ENCODE measurements at regions not wholly inside any gene's neighbourhood (a gene's known extent, or its start where the extent isn't known, plus 50 kb on each side); places are given as distances from the start of the nearest gene placed in this dataset.
"Not testable (repeated sequence)": the region's sequence is repeated elsewhere in the genome, so short reads cannot be mapped to it uniquely, and the experiment has no call there.

DNA sequence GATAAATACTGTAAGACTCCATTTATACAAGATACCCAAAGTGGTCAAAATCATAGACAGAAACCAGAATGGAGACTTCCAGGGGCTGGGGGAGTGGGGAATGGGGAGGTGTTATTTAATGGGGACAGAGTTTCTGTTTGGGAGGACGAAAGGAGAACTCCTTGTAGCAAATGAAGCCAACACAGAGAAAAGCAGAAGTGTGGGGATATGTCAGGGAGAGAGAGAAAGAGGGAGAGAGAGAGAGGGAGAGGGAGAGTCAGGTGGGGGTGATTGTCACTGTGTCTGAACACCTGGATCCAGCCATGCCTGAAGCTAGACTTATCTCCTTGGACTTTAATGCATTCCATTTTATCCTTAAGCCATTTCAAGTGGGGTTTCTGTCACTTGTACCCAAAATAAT lies 234.7 kb downstream of the BCL11B start:
- TF ChIP-seq SPI1 (IDR thresholded peaks at IDR 0.05; ENCODE audit: borderline replicate concordance, low read depth), result peak; percentile 75
- not testable (repeated sequence) for H3K4me3 ChIP-seq (replicated peaks; ENCODE audit: insufficient read depth, low read length); H3K27me3 ChIP-seq (ENCODE audit: insufficient read depth, poor library complexity, severe bottlenecking)
- peak overlapping the region; percentile 86 for H3K27ac ChIP-seq (replicated peaks)
- DNase-seq (ENCODE audit: low read depth in 1 of 2, low spot score in 1 of 2), result peak in 1 of 2 experiments; percentile 54

DNA sequence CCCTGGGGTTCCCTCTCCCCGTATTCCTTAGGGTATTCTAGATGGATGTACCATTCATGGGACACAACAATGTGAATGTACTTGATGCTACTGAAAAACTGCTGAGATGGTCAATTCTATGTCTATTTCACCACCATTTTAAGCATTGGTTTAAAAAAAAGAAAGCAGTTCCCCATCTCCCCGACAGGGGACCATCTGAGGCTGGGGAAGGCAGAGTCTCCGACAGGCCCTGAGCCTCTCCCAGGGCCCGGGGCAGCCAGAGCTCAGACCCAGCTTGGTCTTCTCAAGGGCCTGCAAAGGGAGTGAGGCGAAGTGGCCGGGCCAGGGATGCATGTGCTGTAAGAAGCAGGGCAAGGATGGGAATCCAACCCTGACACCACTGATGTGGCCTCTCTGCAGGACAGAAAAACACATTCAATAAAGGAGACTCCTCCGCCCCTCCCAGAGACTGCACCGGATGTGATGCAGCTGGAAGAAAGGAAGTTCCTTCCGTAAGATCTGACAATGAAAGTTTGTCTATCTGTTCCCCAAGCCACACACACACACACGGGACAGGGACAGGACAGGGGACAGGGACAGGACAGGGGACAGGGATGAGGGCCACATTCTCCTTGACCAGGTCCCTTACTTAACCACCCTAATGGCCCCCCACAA lies 234.1 kb downstream of the BCL11B start:
- peak; percentile 14 to 46 for DNase-seq (ENCODE audit: low read depth in 1 of 2, low spot score in 1 of 2)
- TF ChIP-seq SPI1 (IDR thresholded peaks at IDR 0.05; ENCODE audit: borderline replicate concordance, low read depth) (no peak), POLR2AphosphoS5 (IDR thresholded peaks at IDR 0.05; ENCODE audit: low read depth) (no peak), GABPA (IDR thresholded peaks at IDR 0.05; ENCODE audit: low read depth) (peak; percentile 42; the same call in 1 of the 2 replicates)
- TF ChIP-seq, protein P1, sequence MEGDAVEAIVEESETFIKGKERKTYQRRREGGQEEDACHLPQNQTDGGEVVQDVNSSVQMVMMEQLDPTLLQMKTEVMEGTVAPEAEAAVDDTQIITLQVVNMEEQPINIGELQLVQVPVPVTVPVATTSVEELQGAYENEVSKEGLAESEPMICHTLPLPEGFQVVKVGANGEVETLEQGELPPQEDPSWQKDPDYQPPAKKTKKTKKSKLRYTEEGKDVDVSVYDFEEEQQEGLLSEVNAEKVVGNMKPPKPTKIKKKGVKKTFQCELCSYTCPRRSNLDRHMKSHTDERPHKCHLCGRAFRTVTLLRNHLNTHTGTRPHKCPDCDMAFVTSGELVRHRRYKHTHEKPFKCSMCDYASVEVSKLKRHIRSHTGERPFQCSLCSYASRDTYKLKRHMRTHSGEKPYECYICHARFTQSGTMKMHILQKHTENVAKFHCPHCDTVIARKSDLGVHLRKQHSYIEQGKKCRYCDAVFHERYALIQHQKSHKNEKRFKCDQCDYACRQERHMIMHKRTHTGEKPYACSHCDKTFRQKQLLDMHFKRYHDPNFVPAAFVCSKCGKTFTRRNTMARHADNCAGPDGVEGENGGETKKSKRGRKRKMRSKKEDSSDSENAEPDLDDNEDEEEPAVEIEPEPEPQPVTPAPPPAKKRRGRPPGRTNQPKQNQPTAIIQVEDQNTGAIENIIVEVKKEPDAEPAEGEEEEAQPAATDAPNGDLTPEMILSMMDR (IDR thresholded peaks at IDR 0.05; ENCODE audit: insufficient read depth, low read length), result no peak
- TF ChIP-seq, protein P2, sequence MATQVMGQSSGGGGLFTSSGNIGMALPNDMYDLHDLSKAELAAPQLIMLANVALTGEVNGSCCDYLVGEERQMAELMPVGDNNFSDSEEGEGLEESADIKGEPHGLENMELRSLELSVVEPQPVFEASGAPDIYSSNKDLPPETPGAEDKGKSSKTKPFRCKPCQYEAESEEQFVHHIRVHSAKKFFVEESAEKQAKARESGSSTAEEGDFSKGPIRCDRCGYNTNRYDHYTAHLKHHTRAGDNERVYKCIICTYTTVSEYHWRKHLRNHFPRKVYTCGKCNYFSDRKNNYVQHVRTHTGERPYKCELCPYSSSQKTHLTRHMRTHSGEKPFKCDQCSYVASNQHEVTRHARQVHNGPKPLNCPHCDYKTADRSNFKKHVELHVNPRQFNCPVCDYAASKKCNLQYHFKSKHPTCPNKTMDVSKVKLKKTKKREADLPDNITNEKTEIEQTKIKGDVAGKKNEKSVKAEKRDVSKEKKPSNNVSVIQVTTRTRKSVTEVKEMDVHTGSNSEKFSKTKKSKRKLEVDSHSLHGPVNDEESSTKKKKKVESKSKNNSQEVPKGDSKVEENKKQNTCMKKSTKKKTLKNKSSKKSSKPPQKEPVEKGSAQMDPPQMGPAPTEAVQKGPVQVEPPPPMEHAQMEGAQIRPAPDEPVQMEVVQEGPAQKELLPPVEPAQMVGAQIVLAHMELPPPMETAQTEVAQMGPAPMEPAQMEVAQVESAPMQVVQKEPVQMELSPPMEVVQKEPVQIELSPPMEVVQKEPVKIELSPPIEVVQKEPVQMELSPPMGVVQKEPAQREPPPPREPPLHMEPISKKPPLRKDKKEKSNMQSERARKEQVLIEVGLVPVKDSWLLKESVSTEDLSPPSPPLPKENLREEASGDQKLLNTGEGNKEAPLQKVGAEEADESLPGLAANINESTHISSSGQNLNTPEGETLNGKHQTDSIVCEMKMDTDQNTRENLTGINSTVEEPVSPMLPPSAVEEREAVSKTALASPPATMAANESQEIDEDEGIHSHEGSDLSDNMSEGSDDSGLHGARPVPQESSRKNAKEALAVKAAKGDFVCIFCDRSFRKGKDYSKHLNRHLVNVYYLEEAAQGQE (IDR thresholded peaks at IDR 0.05; ENCODE audit: insufficient replicate concordance, low read depth), result no peak

DNA sequence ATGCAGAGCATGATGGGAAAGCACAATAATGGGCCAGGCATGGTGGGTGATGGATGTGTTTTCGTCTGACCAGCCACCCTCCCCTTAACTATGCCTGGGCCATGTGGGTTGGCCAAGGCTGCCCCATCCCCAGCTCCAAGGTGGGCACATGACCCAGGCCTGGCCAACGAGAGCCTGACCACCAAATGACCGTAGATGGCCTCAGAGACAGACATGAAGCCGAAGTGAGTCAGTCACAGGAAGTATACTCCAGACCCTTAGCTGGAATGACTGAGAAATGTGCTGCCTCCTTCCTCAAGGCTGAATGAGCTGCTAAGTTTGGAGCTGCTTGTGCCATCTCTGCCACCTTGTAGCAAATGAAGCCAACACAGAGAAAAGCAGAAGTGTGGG lies 233.6 kb downstream of the BCL11B start:
- peak; percentile 30 to 42 for DNase-seq (ENCODE audit: low read depth in 1 of 2, low spot score in 1 of 2)
- Histone ChIP-seq H3K27me3 (ENCODE audit: insufficient read depth, poor library complexity, severe bottlenecking) (no peaks in the 10 kb centered on the region), H3K4me3 (replicated peaks; ENCODE audit: insufficient read depth, low read length) (no peak overlapping the region), H3K27ac (replicated peaks) (peak overlapping the region; percentile 86)
- TF ChIP-seq, protein P1 (IDR thresholded peaks at IDR 0.05; ENCODE audit: insufficient read depth, low read length), result no peak
- peak; percentile 46; the same call in 1 of the 2 replicates for TF ChIP-seq SPI1 (IDR thresholded peaks at IDR 0.05; ENCODE audit: borderline replicate concordance, low read depth)
- TF ChIP-seq, protein P2 (IDR thresholded peaks at IDR 0.05; ENCODE audit: insufficient replicate concordance, low read depth), result no peak
- no peak for TF ChIP-seq POLR2AphosphoS5 (IDR thresholded peaks at IDR 0.05; ENCODE audit: low read depth)

More for the DNA sequence above, 234.1 kb downstream of the BCL11B start:
- Histone ChIP-seq H3K27ac (replicated peaks) (peak overlapping the region; percentile 86), H3K27me3 (ENCODE audit: insufficient read depth, poor library complexity, severe bottlenecking) (no peaks in the 10 kb centered on the region), H3K4me3 (replicated peaks; ENCODE audit: insufficient read depth, low read length) (no peak overlapping the region)

DNA sequence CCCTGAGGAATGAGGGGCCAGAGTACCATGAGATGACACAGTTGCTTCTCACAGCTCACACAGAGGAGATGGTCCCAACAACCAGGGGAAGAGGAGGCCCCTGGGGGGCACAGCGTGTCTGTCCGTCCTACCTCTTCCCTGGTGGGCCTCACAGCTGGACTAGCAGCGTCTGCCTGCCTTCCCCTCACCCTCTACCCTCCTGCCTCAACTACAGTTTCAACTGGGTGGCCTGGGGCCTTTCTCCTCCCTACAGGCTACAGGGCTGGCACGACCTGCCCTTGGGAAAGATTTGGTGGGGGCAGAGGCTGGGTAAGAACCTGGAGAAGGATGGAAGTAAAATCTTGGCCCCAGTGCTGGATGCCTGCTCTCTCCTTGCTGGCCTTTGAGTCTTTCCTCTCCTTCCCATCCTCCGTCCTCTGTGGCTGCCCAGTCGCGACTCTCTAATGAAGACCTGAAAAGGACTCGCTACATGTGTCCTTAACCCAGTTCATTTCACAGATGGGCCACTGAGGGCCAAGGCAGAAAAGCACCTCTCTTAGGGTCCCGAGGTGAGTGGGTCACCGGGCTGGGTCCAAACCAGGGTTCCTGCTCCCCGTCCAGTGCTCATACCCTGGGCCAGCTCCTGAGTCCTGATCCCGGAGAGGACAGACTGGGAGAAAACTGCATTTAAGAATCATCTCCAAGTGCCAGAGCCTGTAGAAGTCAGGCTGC lies 232.5 kb downstream of the BCL11B start:
- TF ChIP-seq POLR2AphosphoS5 (IDR thresholded peaks at IDR 0.05; ENCODE audit: low read depth), result no peak
- no peak for TF ChIP-seq SPI1 (IDR thresholded peaks at IDR 0.05; ENCODE audit: borderline replicate concordance, low read depth)
- TF ChIP-seq, protein P1 (IDR thresholded peaks at IDR 0.05; ENCODE audit: insufficient read depth, low read length), result no peak
- no peak for TF ChIP-seq GABPA (IDR thresholded peaks at IDR 0.05; ENCODE audit: low read depth)
- TF ChIP-seq, protein P2 (IDR thresholded peaks at IDR 0.05; ENCODE audit: insufficient replicate concordance, low read depth), result no peak
- peak overlapping the region; percentile 30; the same call in 1 of the 2 replicates for H3K27ac ChIP-seq (replicated peaks)

More for the DNA sequence above, 232.5 kb downstream of the BCL11B start:
- no peak overlapping the region for H3K4me3 ChIP-seq (replicated peaks; ENCODE audit: insufficient read depth, low read length)
- no peaks in the 10 kb centered on the region for H3K27me3 ChIP-seq (ENCODE audit: insufficient read depth, poor library complexity, severe bottlenecking)
- DNase-seq (ENCODE audit: low read depth in 1 of 2, low spot score in 1 of 2), result no peak
